Ovary (tissue), 7 donors: ENCODE measurements at regions not wholly inside any gene's neighbourhood (a gene's known extent, or its start where the extent isn't known, plus 50 kb on each side); places are given as distances from the start of the nearest gene placed in this dataset.

ENCODE experiments used
- DNase-seq, 5 donors: peaks; one replicate each; pipeline ENCODE4 v3.0.0-alpha.2; 2019 to 2020
- H3K27ac ChIP-seq, 2 donors: fragments of 200-600 bp; one replicate each; pipeline versions ENCODE4 v1.5.1 to v1.8.0; 2019 to 2022
- H3K27me3 ChIP-seq: fragments of 200-600 bp; one replicate; pipeline ENCODE4 v1.8.0; 2022
- H3K36me3 ChIP-seq: fragments of 200-600 bp; sonication (generic); one replicate; pipeline ENCODE4 v1.5.1; 2019
- H3K4me1 ChIP-seq: one replicate; pipeline ENCODE4 v1.8.1; 2013; ENCODE audit warnings: mild to moderate bottlenecking, moderate library complexity; ENCODE audit not compliant: insufficient read depth
- H3K4me3 ChIP-seq: fragments of 200-600 bp; sonication (generic); one replicate; pipeline ENCODE4 v1.5.1; 2017
- H3K9me3 ChIP-seq, 2 donors: fragments of 200-600 bp in 1 of 2; sonication (generic) in 1 of 2; one replicate each; pipeline versions ENCODE4 v1.5.1 to v1.8.1; 2013 to 2019; ENCODE audit warnings: mild to moderate bottlenecking in 1 of 2, moderate library complexity in 1 of 2
- CTCF ChIP-seq, 3 donors: fragments of 450-650 bp in 2 of 3; fragments of 200-600 bp in 1 of 3; IDR thresholded peaks; one replicate each; pipeline versions ENCODE4 v1.5.1 to v1.8.0; 2016 to 2022; ENCODE audit warnings: antibody characterized with exemption in 3 of 3, mild to moderate bottlenecking in 1 of 3
- EP300 ChIP-seq: sonication (generic); formaldehyde crosslinking; IDR thresholded peaks from one replicate; pipeline ENCODE4 v1.6.1; 2017; ENCODE audit warnings: antibody characterized with exemption
- POLR2A ChIP-seq: fragments of 450-650 bp; IDR thresholded peaks from one replicate; pipeline ENCODE4 v1.6.1; 2017; ENCODE audit warnings: antibody characterized with exemption, mild to moderate bottlenecking, moderate library complexity
- WGBS, 3 donors: extraction: QIAGEN DNeasy Blood & Tissue Kit in 1 of 3; methylation state at CpG; one replicate each; pipeline versions ENCODE4 v1.1.5 to v1.1.7; 2013 to 2017; 5-methylcytosine and 5-hydroxymethylcytosine counted together
- intact Hi-C, 4 donors: fragments of 100-400 bp; cut with DNase I; formaldehyde crosslinking; loops; one replicate each; pipeline versions ENCODE4 v1.11.0 to v1.15.1; 2022 to 2023
- donor health status: DM: no; HTN: no; CAD: no; lungs with moderate emphysema.
- donor health status: DM: no; HTN: no; CAD: no.
- donor health status: Bipolar disorder and iron deficiency.
- donor health status: DM: no; HTN: no; CAD: no.
- donor health status: DM: yes; HTN: yes; CAD: no.

DNA sequence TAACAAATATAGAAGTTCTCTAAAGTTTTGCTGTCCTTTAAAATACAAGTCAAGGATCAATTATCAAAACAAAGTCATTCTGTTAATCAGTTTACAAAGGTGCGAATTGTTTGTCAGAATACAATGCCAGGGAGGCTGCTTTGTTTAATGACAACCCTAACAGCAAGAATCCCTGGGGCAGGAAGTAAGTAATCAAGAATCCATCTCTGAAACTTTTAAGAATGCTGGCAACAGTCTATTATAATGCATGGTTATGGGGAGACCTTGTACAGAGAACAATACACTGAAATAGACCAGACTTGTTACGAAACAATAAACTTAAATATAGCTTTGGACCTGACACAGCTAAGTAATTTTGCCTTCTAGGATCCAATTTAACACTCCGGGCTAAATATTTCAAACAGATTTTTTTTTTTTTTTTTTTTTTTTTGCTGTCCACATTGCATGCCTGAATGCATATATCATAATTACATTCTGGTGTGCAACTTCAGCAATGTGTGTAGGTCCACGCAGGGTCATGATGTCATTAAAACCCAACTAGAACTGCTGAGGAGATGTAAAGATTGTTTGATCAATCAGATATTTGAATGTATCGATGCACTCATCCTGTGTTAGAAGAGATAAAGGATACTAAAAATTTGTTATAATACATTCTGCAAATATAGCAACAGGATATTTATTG is 421.3 kb downstream of the CETN3 start:
- Histone ChIP-seq H3K27ac (peak overlapping the region in 1 of 2 donors; percentile 49), H3K9me3 (no peaks in the 10 kb centered on the region), H3K27me3 (no peaks in the 10 kb centered on the region), H3K36me3 (no peaks in the 10 kb centered on the region), H3K4me1 (peaks cover 5% of the 10 kb centered on the region), H3K4me3 (no peak overlapping the region)
- intact Hi-C loops = no loop called here
- WGBS, 3 donors = 79 to 85% (median 81%) methylated on average over 5 of the region's 5 CpGs
- TF ChIP-seq CTCF (IDR thresholded peaks at IDR 0.05) = no peak
- no peak for TF ChIP-seq POLR2A
- no peak for TF ChIP-seq EP300
- DNase-seq = no peak

- no peak overlapping the region for H3K27ac ChIP-seq
- no peaks in the 10 kb centered on the region for H3K9me3 ChIP-seq
- no peak overlapping the region for H3K4me3 ChIP-seq
- no peaks in the 10 kb centered on the region for H3K4me1 ChIP-seq
- no peaks in the 10 kb centered on the region for H3K36me3 ChIP-seq
- intact Hi-C loops = no loop called here
- TF ChIP-seq POLR2A (no peak), EP300 (no peak), CTCF (IDR thresholded peaks at IDR 0.05) (no peak)
- no peaks in the 10 kb centered on the region for H3K27me3 ChIP-seq
- DNase-seq = no peak
- 87 to 91% (median 90%) methylated on average over 5 of the region's 5 CpGs for WGBS, 3 donors
Observed at GRCh38 chr5:89983216-89983615, 426.3 kb downstream of the CETN3 start.

DNA sequence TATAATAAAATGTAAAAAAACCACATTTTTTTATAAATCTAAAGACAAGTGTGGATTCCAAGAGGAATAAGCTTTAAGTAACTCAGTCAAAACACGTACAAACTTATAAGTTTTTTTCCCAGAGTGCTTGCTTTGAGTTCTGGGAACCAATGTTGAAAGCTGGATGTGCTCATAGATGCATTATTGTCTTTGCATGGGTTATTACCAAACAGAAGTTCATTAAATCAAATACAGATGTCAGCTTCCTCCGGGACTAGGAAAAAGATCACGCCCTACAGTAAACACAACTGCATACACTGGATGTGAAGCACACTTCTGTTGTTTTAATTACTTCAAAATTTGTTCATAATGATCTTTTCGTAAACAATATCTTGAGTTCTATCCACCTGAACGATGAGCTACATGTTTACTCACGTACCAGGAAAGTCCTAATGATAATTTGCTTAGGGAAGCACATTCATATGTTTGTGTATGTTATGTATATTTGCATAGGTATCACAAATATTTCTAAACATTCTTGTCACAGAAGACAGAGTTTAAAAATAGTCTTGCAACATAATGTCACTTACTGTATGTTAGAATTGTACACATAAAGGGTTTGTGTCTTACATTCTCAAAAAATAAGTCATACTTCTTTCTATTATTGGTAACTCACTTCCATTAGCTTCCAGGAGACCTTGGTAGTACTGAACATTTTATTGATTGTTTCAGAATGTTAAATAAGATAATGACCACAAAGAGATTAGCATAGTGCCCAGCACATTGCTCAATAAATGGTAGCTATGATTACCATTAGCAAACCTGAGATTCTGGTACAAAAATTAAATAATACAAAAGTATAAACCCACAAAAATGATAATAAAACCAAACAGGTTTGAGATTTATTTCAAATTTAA is 427.4 kb downstream of the CETN3 start:
- TF ChIP-seq POLR2A (no peak), CTCF (IDR thresholded peaks at IDR 0.05) (no peak), EP300 (no peak)
- intact Hi-C loops = no loop called here
- no peaks in the 10 kb centered on the region for H3K36me3 ChIP-seq
- no peaks in the 10 kb centered on the region for H3K4me1 ChIP-seq
- H3K27ac ChIP-seq = no peak overlapping the region
- WGBS, 3 donors = 81 to 85% (median 84%) methylated on average over 6 of the region's 6 CpGs
- no peaks in the 10 kb centered on the region for H3K27me3 ChIP-seq
- DNase-seq = no peak
- no peaks in the 10 kb centered on the region for H3K9me3 ChIP-seq
- no peak overlapping the region for H3K4me3 ChIP-seq

DNA sequence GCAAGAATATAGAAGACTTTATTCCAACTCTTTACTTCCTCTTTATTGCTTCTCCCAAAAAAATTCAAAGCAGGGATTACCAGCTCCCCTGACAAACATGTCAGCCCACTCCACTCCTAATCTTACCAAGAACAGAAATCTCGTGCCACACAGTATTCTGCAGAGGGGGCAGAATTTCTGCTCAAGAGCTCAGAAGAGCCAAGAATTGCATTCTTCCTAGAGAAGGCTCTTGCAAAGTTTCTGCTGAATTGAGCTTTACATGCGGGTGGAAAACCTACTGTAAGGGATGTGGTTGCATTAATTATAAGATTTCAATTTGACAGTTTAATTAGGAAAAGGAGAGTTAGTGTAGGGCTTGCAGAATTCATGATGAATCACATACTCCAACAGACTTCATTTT is 428.5 kb downstream of the CETN3 start:
- intact Hi-C loops = no loop called here
- no peaks in the 10 kb centered on the region for H3K27me3 ChIP-seq
- no peak for DNase-seq
- no peaks in the 10 kb centered on the region for H3K36me3 ChIP-seq
- WGBS, 3 donors = 67 to 73% (median 68%) methylated on average over 2 of the region's 2 CpGs
- H3K4me3 ChIP-seq = no peak overlapping the region
- no peak overlapping the region for H3K27ac ChIP-seq
- no peak for TF ChIP-seq POLR2A
- TF ChIP-seq EP300 = no peak
- no peak for TF ChIP-seq CTCF (IDR thresholded peaks at IDR 0.05)
- no peaks in the 10 kb centered on the region for H3K9me3 ChIP-seq
- no peaks in the 10 kb centered on the region for H3K4me1 ChIP-seq
